ENCODE measurements at regions not wholly inside any gene's neighbourhood (a gene's known extent, or its start where the extent isn't known, plus 50 kb on each side); places are given as distances from the start of the nearest gene placed in this dataset.

DNA sequence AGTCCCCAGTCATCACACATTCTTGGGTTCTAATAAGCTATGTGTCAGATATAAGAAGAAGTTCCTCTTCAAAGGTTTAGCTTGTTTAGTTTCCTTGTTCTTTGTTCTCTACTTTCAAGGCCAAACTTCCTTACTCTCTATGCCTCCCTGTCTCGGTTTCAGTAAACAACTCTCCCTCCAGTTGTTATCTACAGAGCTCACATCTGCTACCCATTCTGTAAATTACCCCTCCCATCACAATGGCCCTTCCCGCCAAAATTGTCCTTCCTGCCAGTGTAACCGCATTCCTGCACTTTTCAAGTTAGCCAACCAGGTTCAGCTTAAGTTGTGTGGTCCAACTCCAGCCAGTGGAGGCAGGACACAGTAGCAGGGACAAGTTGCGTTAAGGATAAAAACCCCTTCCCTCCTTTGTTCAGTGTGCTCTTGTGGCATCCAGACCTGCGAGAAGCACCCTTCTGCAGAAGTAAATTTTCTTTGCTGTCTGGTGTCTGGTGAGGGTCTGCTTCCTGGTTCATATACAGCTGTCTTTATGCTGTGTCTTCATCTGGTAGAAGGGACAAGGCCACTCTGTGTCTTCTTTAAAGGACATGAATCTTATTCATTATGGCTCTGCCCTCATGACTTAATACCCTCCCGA is 342.1 kb upstream of the GRM7 start:
- no peaks in the 10 kb centered on the region for H3K79me2 ChIP-seq (ENCODE audit: insufficient read depth, low read length)
- no peak overlapping the region for H3K27ac ChIP-seq (ENCODE audit: low read length)
- H3K4me1 ChIP-seq (ENCODE audit: insufficient read depth, low read length): no peaks in the 10 kb centered on the region
- TF ChIP-seq EZH2 (IDR thresholded peaks at IDR 0.05; ENCODE audit: borderline replicate concordance, low read depth, low read length, severe bottlenecking): no peak
- TF ChIP-seq, protein P1, sequence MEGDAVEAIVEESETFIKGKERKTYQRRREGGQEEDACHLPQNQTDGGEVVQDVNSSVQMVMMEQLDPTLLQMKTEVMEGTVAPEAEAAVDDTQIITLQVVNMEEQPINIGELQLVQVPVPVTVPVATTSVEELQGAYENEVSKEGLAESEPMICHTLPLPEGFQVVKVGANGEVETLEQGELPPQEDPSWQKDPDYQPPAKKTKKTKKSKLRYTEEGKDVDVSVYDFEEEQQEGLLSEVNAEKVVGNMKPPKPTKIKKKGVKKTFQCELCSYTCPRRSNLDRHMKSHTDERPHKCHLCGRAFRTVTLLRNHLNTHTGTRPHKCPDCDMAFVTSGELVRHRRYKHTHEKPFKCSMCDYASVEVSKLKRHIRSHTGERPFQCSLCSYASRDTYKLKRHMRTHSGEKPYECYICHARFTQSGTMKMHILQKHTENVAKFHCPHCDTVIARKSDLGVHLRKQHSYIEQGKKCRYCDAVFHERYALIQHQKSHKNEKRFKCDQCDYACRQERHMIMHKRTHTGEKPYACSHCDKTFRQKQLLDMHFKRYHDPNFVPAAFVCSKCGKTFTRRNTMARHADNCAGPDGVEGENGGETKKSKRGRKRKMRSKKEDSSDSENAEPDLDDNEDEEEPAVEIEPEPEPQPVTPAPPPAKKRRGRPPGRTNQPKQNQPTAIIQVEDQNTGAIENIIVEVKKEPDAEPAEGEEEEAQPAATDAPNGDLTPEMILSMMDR (IDR thresholded peaks at IDR 0.05; ENCODE audit: borderline replicate concordance, extremely low read depth, low read length, poor library complexity, severe bottlenecking): no peak
- H3K9me3 ChIP-seq (ENCODE audit: insufficient read depth, low read length, severe bottlenecking): no peaks in the 10 kb centered on the region
- no peak for DNase-seq
- H3K4me2 ChIP-seq (ENCODE audit: insufficient read depth, low read length): no peak overlapping the region
- no peak for ATAC-seq (ENCODE audit: insufficient read depth, low read depth)
- H4K20me1 ChIP-seq (ENCODE audit: insufficient read depth, low read length): no peaks in the 10 kb centered on the region
- no peaks in the 10 kb centered on the region for H3K36me3 ChIP-seq (ENCODE audit: insufficient read depth, low read length)
- no peak overlapping the region for H2AFZ ChIP-seq (ENCODE audit: low read depth, low read length)
- no peaks in the 10 kb centered on the region for H3K27me3 ChIP-seq (ENCODE audit: insufficient read depth, low read length, poor library complexity)
- H3K9ac ChIP-seq (ENCODE audit: low read depth, low read length): no peak overlapping the region
- H3K4me3 ChIP-seq (ENCODE audit: low read depth in 1 of 2, low read length in 2 of 2): no peak overlapping the region

DNA sequence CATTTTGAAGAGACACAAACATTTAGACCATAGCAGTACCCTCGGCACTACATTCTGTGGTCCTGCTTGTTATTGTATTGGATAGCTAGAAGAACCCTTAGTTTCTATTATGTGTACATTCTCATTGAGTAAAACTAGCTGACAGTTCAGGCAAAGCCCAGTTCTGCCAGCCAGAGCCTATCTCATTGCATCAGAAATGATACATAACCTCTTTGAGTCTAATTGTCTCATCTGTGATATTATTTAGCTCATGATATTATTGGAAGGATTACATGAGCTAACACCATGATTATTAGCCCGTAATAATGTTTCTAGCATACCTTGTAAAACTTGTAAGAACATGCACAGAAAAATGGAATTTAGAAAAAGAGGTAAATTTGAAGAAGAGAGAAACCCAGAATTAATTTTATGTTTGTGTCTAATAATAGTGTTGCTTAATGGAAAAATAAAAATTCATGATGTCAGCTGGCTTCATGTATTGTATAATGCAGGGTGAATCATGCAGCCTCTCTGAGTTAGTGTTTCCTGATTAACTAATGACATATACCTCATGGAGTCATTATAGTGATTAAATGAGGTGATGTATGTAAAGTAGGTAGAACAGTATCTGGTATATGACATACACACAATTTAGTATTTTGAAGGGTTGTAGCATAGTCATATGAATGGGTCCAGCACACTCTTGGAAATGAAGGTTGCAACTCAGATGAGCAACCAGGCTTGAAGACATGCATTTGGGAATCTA is 339.4 kb upstream of the GRM7 start:
- Histone ChIP-seq H3K4me1 (ENCODE audit: insufficient read depth, low read length) (no peaks in the 10 kb centered on the region), H3K27me3 (ENCODE audit: insufficient read depth, low read length, poor library complexity) (no peaks in the 10 kb centered on the region), H2AFZ (ENCODE audit: low read depth, low read length) (no peak overlapping the region), H3K9ac (ENCODE audit: low read depth, low read length) (no peak overlapping the region), H3K4me2 (ENCODE audit: insufficient read depth, low read length) (no peak overlapping the region), H3K4me3 (ENCODE audit: low read depth in 1 of 2, low read length in 2 of 2) (no peak overlapping the region), H3K9me3 (ENCODE audit: insufficient read depth, low read length, severe bottlenecking) (no peaks in the 10 kb centered on the region), H4K20me1 (ENCODE audit: insufficient read depth, low read length) (no peaks in the 10 kb centered on the region), H3K79me2 (ENCODE audit: insufficient read depth, low read length) (no peaks in the 10 kb centered on the region), H3K36me3 (ENCODE audit: insufficient read depth, low read length) (no peaks in the 10 kb centered on the region), H3K27ac (ENCODE audit: low read length) (no peak overlapping the region)
- DNase-seq: no peak
- TF ChIP-seq EZH2 (IDR thresholded peaks at IDR 0.05; ENCODE audit: borderline replicate concordance, low read depth, low read length, severe bottlenecking): no peak
- TF ChIP-seq, protein P1 (IDR thresholded peaks at IDR 0.05; ENCODE audit: borderline replicate concordance, extremely low read depth, low read length, poor library complexity, severe bottlenecking): no peak
- no peak for ATAC-seq (ENCODE audit: insufficient read depth, low read depth)

DNA sequence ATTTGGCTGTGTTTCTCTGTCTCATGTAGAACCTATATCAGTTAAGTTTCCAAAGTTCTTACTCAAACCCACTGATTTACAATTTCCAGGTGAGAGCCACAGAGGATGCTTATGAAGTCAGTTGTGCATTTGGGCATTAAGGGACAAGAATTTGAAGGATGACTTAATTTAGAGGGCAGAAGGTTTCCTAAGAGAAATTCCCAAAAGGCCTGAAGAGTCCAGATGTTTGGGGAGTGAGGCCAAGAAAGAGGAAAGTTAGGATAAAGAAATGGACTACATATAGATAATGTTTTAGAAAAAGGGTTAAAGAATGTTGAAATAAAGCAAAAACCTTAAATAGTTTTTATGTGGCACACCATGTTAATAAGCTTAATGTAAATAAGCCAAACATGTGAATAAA is 338.7 kb upstream of the GRM7 start:
- Histone ChIP-seq H3K9me3 (ENCODE audit: insufficient read depth, low read length, severe bottlenecking) (no peaks in the 10 kb centered on the region), H3K27me3 (ENCODE audit: insufficient read depth, low read length, poor library complexity) (no peaks in the 10 kb centered on the region), H3K9ac (ENCODE audit: low read depth, low read length) (no peak overlapping the region), H3K36me3 (ENCODE audit: insufficient read depth, low read length) (no peaks in the 10 kb centered on the region), H3K27ac (ENCODE audit: low read length) (no peak overlapping the region), H3K4me3 (ENCODE audit: low read depth in 1 of 2, low read length in 2 of 2) (no peak overlapping the region), H3K4me1 (ENCODE audit: insufficient read depth, low read length) (no peaks in the 10 kb centered on the region), H4K20me1 (ENCODE audit: insufficient read depth, low read length) (no peaks in the 10 kb centered on the region), H2AFZ (ENCODE audit: low read depth, low read length) (no peak overlapping the region), H3K4me2 (ENCODE audit: insufficient read depth, low read length) (no peak overlapping the region), H3K79me2 (ENCODE audit: insufficient read depth, low read length) (no peaks in the 10 kb centered on the region)
- no peak for ATAC-seq (ENCODE audit: insufficient read depth, low read depth)
- TF ChIP-seq, protein P1 (IDR thresholded peaks at IDR 0.05; ENCODE audit: borderline replicate concordance, extremely low read depth, low read length, poor library complexity, severe bottlenecking): no peak
- no peak for DNase-seq

Data from DND-41 (cell line).